B cell (primary cell): ENCODE measurements at regions not wholly inside any gene's neighbourhood (a gene's known extent, or its start where the extent isn't known, plus 50 kb on each side); places are given as distances from the start of the nearest gene placed in this dataset.

ENCODE experiments used
- CTCF ChIP-seq: fragments of 200-600 bp; IDR thresholded peaks from one replicate; pipeline ENCODE4 v1.8.0; 2022; ENCODE audit warnings: antibody characterized with exemption, mild to moderate bottlenecking
- EZH2 ChIP-seq: IDR thresholded peaks from 2 replicates; pipeline ENCODE4 v1.6.1; 2012; ENCODE audit warnings: borderline replicate concordance, low read depth, mild to moderate bottlenecking, moderate library complexity, low read length; ENCODE audit not compliant: insufficient read depth, poor library complexity, severe bottlenecking

DNA sequence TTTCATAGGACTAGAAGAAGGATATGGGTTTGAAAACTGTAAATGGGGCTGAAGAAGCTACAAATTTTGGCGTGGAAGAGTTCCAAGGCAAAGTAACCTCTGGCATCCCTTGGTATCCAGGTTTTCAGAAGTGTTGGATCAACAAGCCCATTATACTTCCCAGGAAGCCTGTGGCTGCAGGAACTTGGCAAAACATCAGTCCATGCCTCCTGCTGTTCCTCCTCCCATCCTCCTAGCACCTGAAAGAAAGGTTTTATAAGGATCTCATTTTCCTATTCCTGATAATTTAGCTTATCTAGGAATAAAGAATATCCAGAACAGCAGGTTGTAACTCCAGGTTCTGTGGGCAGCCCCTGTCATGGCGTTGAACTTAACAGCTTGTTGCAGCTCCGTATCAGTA lies 72.5 kb upstream of the LPAR1 start:
- TF ChIP-seq CTCF (no peak), EZH2 (no peak)
